SK-N-SH (cell line): ENCODE measurements at regions not wholly inside any gene's neighbourhood (a gene's known extent, or its start where the extent isn't known, plus 50 kb on each side); places are given as distances from the start of the nearest gene placed in this dataset.

Experiments used
- CTCF ChIA-PET: fragments of 300-600, 350-600 bp; formaldehyde crosslinking; extraction: SDS; loops from one replicate; lab custom pipeline; 2021; lab: Yijun Ruan, JAX
- POLR2A ChIA-PET: fragments of 350-600 bp; sonication (Branson Sonifier 250); formaldehyde crosslinking; extraction: SDS; loops from one replicate; lab custom pipeline; 2020; ENCODE audit warnings: antibody characterized with exemption, inconsistent platforms; lab: Yijun Ruan, JAX
- DNase-seq: peaks from one replicate; pipeline ENCODE4 v3.0.0; 2012
- H2AFZ ChIP-seq: fragments of 200-600 bp; sonication (generic); 2 replicates; pipeline ENCODE4 v1.8.1; 2016; ENCODE audit warnings: antibody characterized with exemption, mild to moderate bottlenecking, low read depth
- H3F3A ChIP-seq: fragments of 200-600 bp; sonication (generic); replicated peaks from 2 replicates; pipeline ENCODE3; 2016; ENCODE audit warnings: antibody characterized with exemption, mild to moderate bottlenecking; ENCODE audit not compliant: insufficient read depth
- H3K27ac ChIP-seq, 2 experiments: fragments of 200-500 bp in 1 of 2; fragments of 200-600 bp in 1 of 2; sonication (Bioruptor generic) in 1 of 2; sonication (generic), shearing (Covaris generic) in 1 of 2; 2 replicates each; pipeline versions ENCODE4 v1.5.1 to v1.6.1; 2014 to 2016; ENCODE audit warnings: low read depth in 2 of 2, inconsistent platforms in 1 of 2, low read length in 1 of 2, mild to moderate bottlenecking in 1 of 2, mixed read lengths in 1 of 2
- H3K27me3 ChIP-seq: fragments of 200-600 bp; sonication (generic), shearing (Covaris generic); 2 replicates; pipeline ENCODE4 v1.6.1; 2016; ENCODE audit warnings: mixed run types; ENCODE audit not compliant: insufficient read depth
- H3K36me3 ChIP-seq, 2 experiments: fragments of 200-500 bp in 1 of 2; fragments of 200-600 bp in 1 of 2; sonication (Bioruptor generic) in 1 of 2; sonication (generic) in 1 of 2; replicated peaks in 1 of 2; 2 replicates each; pipeline versions ENCODE3 to v1.5.1; 2014 to 2016; ENCODE audit warnings: low read length in 1 of 2, mild to moderate bottlenecking in 1 of 2; ENCODE audit not compliant: insufficient read depth in 2 of 2, control insufficient read depth in 1 of 2
- H3K4me1 ChIP-seq, 2 experiments: fragments of 200-500 bp in 1 of 2; fragments of 200-600 bp in 1 of 2; sonication (Bioruptor generic) in 1 of 2; sonication (generic), shearing (Covaris generic) in 1 of 2; 2 replicates each; pipeline versions ENCODE4 v1.5.1 to v1.6.1; 2014 to 2016; ENCODE audit warnings: low read depth in 1 of 2, low read length in 1 of 2, mixed run types in 1 of 2; ENCODE audit not compliant: insufficient read depth in 2 of 2, control insufficient read depth in 1 of 2
- H3K4me2 ChIP-seq: fragments of 200-600 bp; sonication (generic), shearing (Covaris generic); 2 replicates; pipeline ENCODE4 v1.6.1; 2017; ENCODE audit warnings: mixed run types
- H3K4me3 ChIP-seq, 2 experiments: fragments of 200-500 bp in 1 of 2; fragments of 200-600 bp in 1 of 2; sonication (Bioruptor generic) in 1 of 2; sonication (generic), shearing (Covaris generic) in 1 of 2; 2 replicates each; pipeline versions ENCODE4 v1.5.1 to v1.8.1; 2014 to 2016; ENCODE audit warnings: low read depth in 2 of 2, inconsistent platforms in 1 of 2, low read length in 1 of 2, mild to moderate bottlenecking in 1 of 2, mixed read lengths in 1 of 2, moderate library complexity in 1 of 2
- H3K79me2 ChIP-seq: fragments of 200-600 bp; sonication (generic); 2 replicates; pipeline ENCODE4 v1.8.1; 2017; ENCODE audit warnings: mild to moderate bottlenecking; ENCODE audit not compliant: insufficient read depth
- H3K9ac ChIP-seq: fragments of 200-600 bp; sonication (generic); 2 replicates; pipeline ENCODE4 v1.6.1; 2017; ENCODE audit warnings: mixed run types
- H3K9me2 ChIP-seq: fragments of 200-600 bp; sonication (generic); 2 replicates; pipeline ENCODE4 v1.6.1; 2017; ENCODE audit warnings: mixed run types
- H3K9me3 ChIP-seq: fragments of 200-600 bp; sonication (generic); 2 replicates; pipeline ENCODE4 v1.6.1; 2017; ENCODE audit warnings: mixed run types, mild to moderate bottlenecking, moderate library complexity
- H4K20me1 ChIP-seq: fragments of 200-600 bp; sonication (generic); 2 replicates; pipeline ENCODE4 v1.6.1; 2017; ENCODE audit warnings: mild to moderate bottlenecking, mixed run types; ENCODE audit not compliant: insufficient read depth
- CHD2 ChIP-seq: fragments of 150-350 bp; IDR thresholded peaks from 2 replicates; pipeline ENCODE4 v1.6.1; 2018; ENCODE audit warnings: low read length; ENCODE audit not compliant: partially characterized antibody
- EZH2phosphoT487 ChIP-seq: fragments of 200-600 bp; sonication (generic); IDR thresholded peaks from 2 replicates; pipeline ENCODE4 v1.6.1; 2017; ENCODE audit warnings: low read depth, mixed run types, mild to moderate bottlenecking, antibody characterized with exemption, moderate library complexity, borderline replicate concordance
- FOSL2 ChIP-seq: IDR thresholded peaks from 2 replicates; pipeline ENCODE4 v1.4.0; 2012; ENCODE audit warnings: low read depth, mild to moderate bottlenecking, moderate library complexity, borderline replicate concordance
- FOXJ3 ChIP-seq: sonication (generic); formaldehyde crosslinking; IDR thresholded peaks from 2 replicates; pipeline ENCODE4 v1.5.1; 2020; ENCODE audit warnings: mild to moderate bottlenecking, missing genetic modification reagents
- GABPA ChIP-seq: IDR thresholded peaks from 2 replicates; pipeline ENCODE4 v1.4.0; 2012; ENCODE audit warnings: low read depth, mild to moderate bottlenecking
- JUND ChIP-seq: IDR thresholded peaks from 2 replicates; pipeline ENCODE4 v1.4.0; 2012
- NFIC ChIP-seq: IDR thresholded peaks from 2 replicates; pipeline ENCODE4 v1.4.0; 2012; ENCODE audit warnings: borderline replicate concordance
- POLR2AphosphoS5 ChIP-seq: IDR thresholded peaks from 2 replicates; pipeline ENCODE4 v1.6.1; 2012; ENCODE audit warnings: low read depth, low read length
- RAD21 ChIP-seq: IDR thresholded peaks from 2 replicates; pipeline ENCODE4 v1.6.1; 2012; ENCODE audit warnings: mild to moderate bottlenecking, low read length
- SIN3A ChIP-seq: IDR thresholded peaks from 2 replicates; pipeline ENCODE4 v1.6.1; 2012; ENCODE audit warnings: low read depth, mild to moderate bottlenecking, low read length, moderate library complexity, borderline replicate concordance
- SMC3 ChIP-seq: IDR thresholded peaks from 2 replicates; pipeline ENCODE4 v1.6.1; 2012; ENCODE audit warnings: low read depth, low read length, improper control_type of control experiment
- TAF1 ChIP-seq: IDR thresholded peaks from 2 replicates; pipeline ENCODE4 v1.6.1; 2012; ENCODE audit warnings: low read depth, mild to moderate bottlenecking, low read length, moderate library complexity, borderline replicate concordance
- TEAD4 ChIP-seq: IDR thresholded peaks from 2 replicates; pipeline ENCODE4 v1.4.0; 2012; ENCODE audit warnings: mild to moderate bottlenecking, borderline replicate concordance; ENCODE audit not compliant: insufficient read depth
- WGBS: methylation state at CpG from one replicate; pipeline ENCODE4 v1.1.6; 2017; ENCODE audit warnings: low lambda C conversion rate; 5-methylcytosine and 5-hydroxymethylcytosine counted together
- TF ChIP-seq, protein P1 (sequence below): IDR thresholded peaks from 2 replicates; pipeline ENCODE4 v1.6.1; 2012; ENCODE audit warnings: mild to moderate bottlenecking, low read depth, low read length, moderate library complexity
- TF ChIP-seq, protein P2 (sequence below): IDR thresholded peaks from 2 replicates; pipeline ENCODE4 v1.4.0; 2012; ENCODE audit warnings: low read depth, borderline replicate concordance

DNA sequence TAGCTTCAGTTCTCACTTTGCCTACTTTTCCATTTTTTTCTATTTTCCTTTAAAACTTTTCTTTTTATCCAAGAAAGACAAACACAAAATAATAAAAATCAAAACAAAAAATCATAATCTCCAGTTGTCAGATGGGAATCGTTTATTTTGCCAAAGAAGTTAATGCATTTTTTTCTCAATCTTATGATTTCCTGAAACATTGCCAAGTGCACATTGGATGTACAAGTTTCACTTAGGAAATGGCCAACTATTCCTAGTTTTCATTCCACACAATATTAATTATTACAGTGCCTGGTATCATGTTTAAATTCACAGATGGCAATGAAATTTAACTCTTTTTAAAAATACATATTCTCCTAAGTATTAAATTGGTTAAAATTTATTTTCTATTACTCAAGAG lies 1050.5 kb downstream of the TTLL7 start:
- Histone ChIP-seq H3K9me2 (no peaks in the 10 kb centered on the region), H3F3A (no peaks in the 10 kb centered on the region), H3K36me3 (no peaks in the 10 kb centered on the region), H3K4me1 (no peaks in the 10 kb centered on the region; a peak in 1 of 4 replicates), H3K4me3 (no peak overlapping the region), H2AFZ (no peak overlapping the region; the same call in 1 of the 2 replicates), H4K20me1 (no peaks in the 10 kb centered on the region), H3K27me3 (no peaks in the 10 kb centered on the region), H3K27ac (no peak overlapping the region), H3K9me3 (no peaks in the 10 kb centered on the region), H3K4me2 (no peak overlapping the region), H3K9ac (no peak overlapping the region), H3K79me2 (no peaks in the 10 kb centered on the region)
- no peak for DNase-seq
- ChIA-PET POLR2A (no interaction called here), CTCF (no interaction called here)
- 38% methylated on average over 1 of the region's 1 CpG for WGBS
- TF ChIP-seq NFIC (no peak), SMC3 (no peak), RAD21 (no peak), FOSL2 (no peak), GABPA (no peak), CHD2 (no peak), JUND (no peak), EZH2phosphoT487 (no peak), FOXJ3 (CRISPR knock-in tag) (no peak), TAF1 (no peak), TEAD4 (no peak), SIN3A (no peak), POLR2AphosphoS5 (no peak)
- TF ChIP-seq, protein P1, sequence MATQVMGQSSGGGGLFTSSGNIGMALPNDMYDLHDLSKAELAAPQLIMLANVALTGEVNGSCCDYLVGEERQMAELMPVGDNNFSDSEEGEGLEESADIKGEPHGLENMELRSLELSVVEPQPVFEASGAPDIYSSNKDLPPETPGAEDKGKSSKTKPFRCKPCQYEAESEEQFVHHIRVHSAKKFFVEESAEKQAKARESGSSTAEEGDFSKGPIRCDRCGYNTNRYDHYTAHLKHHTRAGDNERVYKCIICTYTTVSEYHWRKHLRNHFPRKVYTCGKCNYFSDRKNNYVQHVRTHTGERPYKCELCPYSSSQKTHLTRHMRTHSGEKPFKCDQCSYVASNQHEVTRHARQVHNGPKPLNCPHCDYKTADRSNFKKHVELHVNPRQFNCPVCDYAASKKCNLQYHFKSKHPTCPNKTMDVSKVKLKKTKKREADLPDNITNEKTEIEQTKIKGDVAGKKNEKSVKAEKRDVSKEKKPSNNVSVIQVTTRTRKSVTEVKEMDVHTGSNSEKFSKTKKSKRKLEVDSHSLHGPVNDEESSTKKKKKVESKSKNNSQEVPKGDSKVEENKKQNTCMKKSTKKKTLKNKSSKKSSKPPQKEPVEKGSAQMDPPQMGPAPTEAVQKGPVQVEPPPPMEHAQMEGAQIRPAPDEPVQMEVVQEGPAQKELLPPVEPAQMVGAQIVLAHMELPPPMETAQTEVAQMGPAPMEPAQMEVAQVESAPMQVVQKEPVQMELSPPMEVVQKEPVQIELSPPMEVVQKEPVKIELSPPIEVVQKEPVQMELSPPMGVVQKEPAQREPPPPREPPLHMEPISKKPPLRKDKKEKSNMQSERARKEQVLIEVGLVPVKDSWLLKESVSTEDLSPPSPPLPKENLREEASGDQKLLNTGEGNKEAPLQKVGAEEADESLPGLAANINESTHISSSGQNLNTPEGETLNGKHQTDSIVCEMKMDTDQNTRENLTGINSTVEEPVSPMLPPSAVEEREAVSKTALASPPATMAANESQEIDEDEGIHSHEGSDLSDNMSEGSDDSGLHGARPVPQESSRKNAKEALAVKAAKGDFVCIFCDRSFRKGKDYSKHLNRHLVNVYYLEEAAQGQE: no peak
- TF ChIP-seq, protein P2, sequence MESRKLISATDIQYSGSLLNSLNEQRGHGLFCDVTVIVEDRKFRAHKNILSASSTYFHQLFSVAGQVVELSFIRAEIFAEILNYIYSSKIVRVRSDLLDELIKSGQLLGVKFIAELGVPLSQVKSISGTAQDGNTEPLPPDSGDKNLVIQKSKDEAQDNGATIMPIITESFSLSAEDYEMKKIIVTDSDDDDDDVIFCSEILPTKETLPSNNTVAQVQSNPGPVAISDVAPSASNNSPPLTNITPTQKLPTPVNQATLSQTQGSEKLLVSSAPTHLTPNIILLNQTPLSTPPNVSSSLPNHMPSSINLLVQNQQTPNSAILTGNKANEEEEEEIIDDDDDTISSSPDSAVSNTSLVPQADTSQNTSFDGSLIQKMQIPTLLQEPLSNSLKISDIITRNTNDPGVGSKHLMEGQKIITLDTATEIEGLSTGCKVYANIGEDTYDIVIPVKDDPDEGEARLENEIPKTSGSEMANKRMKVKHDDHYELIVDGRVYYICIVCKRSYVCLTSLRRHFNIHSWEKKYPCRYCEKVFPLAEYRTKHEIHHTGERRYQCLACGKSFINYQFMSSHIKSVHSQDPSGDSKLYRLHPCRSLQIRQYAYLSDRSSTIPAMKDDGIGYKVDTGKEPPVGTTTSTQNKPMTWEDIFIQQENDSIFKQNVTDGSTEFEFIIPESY: no peak
